ENCODE measurements at regions not wholly inside any gene's neighbourhood (a gene's known extent, or its start where the extent isn't known, plus 50 kb on each side); places are given as distances from the start of the nearest gene placed in this dataset.

DNA sequence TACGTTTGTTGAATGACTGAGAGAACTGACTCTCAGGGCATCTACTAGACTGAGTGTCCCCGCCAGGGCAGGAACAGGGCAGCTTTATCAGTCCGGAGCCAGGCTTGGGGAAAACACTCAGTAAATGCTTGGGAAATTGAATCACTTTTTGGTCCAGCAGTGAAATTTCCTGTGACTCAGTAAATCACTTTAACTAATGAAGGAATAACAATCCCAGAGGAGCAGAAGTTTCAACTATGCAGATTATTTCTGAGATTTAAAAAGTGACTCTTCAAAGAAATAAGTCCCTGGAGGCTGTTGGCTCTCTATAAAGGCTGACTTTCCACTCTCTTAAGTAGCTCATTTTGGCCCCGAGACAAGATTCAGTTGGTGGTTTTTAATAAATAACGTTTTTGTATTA, 101.8 kb downstream of the FOXL1 start:
- H3K27me3 Mint-ChIP-seq (ENCODE audit: low read depth): no peaks in the 10 kb centered on the region
- H3K9me3 Mint-ChIP-seq (ENCODE audit: insufficient read depth): no peaks in the 10 kb centered on the region
- POLR2A ChIA-PET: no interaction called here
- H3K4me3 Mint-ChIP-seq: no peak overlapping the region
- no peak for ATAC-seq
- no peak for DNase-seq
- CTCF ChIA-PET: no interaction called here
- H3K27ac Mint-ChIP-seq: no peak overlapping the region
- H3K4me1 Mint-ChIP-seq (ENCODE audit: low read depth): no peaks in the 10 kb centered on the region
- no peaks in the 10 kb centered on the region for H3K36me3 Mint-ChIP-seq (ENCODE audit: low read depth)

DNA sequence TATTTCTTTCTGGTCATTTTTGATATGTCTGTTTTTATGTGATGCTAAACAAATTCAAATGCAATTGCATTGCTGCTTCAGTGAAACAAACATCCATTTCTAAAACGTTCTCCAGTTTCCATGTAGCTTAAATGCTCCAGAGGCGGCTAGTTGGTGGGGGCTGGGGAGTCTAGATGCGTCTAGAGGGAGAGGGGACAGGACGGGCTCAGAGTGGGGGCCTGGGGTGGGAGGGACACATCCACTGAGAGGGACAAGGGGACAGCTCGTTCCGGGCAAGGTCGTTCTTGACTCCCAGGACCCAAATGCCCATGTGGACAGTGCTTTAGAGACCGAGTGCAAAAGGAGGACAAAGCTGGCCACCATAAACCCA, 102.3 kb downstream of the FOXL1 start:
- Mint-ChIP-seq H3K4me3 (no peak overlapping the region), H3K9me3 (ENCODE audit: insufficient read depth) (no peaks in the 10 kb centered on the region), H3K27ac (no peak overlapping the region), H3K36me3 (ENCODE audit: low read depth) (no peaks in the 10 kb centered on the region), H3K4me1 (ENCODE audit: low read depth) (no peaks in the 10 kb centered on the region), H3K27me3 (ENCODE audit: low read depth) (no peaks in the 10 kb centered on the region)
- ChIA-PET CTCF (no interaction called here), POLR2A (no interaction called here)
- ATAC-seq: no peak
- no peak for DNase-seq

DNA sequence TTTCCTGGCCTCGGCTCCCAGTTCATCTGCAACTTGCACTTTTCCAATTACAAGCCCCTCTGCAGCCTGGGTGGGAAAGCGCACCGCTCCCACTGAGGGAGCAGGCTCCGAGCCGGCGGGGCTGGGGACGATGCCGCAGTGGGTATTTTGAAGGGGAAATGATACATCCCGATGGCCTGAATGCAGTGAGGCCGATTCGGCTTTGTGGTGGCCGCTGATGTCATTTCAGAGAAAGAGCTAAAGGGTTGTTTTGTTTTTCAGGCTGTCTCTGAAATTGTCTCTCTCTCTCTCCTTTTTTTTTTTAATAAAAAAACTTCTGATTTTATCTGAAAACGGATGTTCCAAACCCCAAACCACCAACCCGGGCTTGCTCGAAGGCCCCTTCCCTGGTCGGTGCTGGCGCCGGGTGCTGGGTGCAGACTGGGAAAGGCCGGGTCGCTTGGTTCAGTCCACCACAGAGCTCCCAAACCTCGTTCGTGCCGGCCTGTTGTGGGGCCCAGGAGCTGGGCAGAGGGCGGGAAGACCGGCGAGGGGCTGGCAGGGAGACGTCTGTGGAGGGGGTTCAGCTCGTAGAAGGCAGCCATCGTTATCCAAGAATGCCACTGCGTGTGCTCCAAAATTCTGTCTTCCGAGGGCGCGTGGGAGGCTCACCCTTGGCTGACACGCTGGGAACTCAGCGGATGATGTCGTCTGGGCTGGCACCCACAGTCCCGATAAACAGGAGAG, 102.8 kb downstream of the FOXL1 start:
- no peak overlapping the region for H3K4me3 Mint-ChIP-seq
- ChIA-PET CTCF (no interaction called here), POLR2A (no interaction called here)
- DNase-seq (no peak), ATAC-seq (no peak)
- no peaks in the 10 kb centered on the region for H3K4me1 Mint-ChIP-seq (ENCODE audit: low read depth)
- no peaks in the 10 kb centered on the region for H3K9me3 Mint-ChIP-seq (ENCODE audit: insufficient read depth)
- no peaks in the 10 kb centered on the region for H3K36me3 Mint-ChIP-seq (ENCODE audit: low read depth)
- H3K27ac Mint-ChIP-seq: no peak overlapping the region
- H3K27me3 Mint-ChIP-seq (ENCODE audit: low read depth): no peaks in the 10 kb centered on the region

DNA sequence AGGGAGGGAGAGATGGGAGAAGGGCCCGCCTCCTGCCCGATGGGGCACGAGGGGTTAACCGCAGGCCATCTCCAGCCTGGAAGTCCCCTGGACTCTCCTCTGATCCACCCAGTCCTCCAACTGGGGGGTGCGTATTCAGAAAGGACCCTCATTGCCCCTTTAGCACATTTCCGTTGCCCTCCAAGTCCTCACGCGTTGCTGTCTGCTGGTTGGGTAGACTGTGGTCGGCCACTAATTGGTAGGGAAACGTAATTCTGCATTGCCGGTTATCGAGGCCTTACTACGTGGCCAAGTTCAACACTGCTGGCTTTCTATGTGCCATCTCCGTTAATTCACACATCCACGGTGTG, 103.4 kb downstream of the FOXL1 start:
- H3K4me3 Mint-ChIP-seq: no peak overlapping the region
- ChIA-PET CTCF (no interaction called here), POLR2A (no interaction called here)
- no peaks in the 10 kb centered on the region for H3K36me3 Mint-ChIP-seq (ENCODE audit: low read depth)
- ATAC-seq (no peak), DNase-seq (no peak)
- H3K9me3 Mint-ChIP-seq (ENCODE audit: insufficient read depth): no peaks in the 10 kb centered on the region
- H3K4me1 Mint-ChIP-seq (ENCODE audit: low read depth): no peaks in the 10 kb centered on the region
- no peaks in the 10 kb centered on the region for H3K27me3 Mint-ChIP-seq (ENCODE audit: low read depth)
- H3K27ac Mint-ChIP-seq: no peak overlapping the region

DNA sequence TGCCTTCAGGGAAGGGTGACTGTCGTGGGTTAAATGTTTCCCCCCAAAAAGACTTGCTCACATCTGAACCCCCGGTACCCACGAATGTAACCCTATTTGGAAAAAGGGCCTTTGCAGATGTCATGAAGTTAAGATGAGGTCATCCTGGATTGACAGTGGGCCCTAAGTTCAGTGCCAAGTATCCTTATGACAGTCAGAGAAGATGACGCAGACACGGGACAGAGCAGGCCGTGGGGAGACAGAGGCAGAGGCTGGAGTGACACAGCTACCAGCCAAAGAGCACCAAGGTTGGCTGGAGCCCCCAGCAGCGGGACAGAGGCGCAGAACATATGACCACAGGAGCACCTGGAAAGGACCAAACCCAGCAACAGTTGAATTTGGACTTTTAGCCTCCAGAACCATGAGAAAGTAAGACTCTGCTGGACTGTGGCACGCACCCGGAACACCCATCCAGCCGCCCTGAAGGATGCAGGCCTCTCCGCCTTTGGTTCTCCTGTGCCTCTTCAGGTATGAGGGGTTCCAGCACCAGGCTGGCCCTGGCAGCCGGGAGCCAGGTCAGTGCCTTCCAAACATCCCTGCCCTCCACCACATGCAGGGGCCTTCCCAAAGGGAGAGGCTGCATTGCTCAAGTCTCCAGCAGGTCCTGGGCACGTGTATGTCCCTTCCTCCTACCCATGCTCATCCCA, 104.0 kb downstream of the FOXL1 start:
- Mint-ChIP-seq H3K4me1 (ENCODE audit: low read depth) (no peaks in the 10 kb centered on the region), H3K27ac (no peak overlapping the region), H3K27me3 (ENCODE audit: low read depth) (no peaks in the 10 kb centered on the region), H3K9me3 (ENCODE audit: insufficient read depth) (no peaks in the 10 kb centered on the region), H3K4me3 (no peak overlapping the region), H3K36me3 (ENCODE audit: low read depth) (no peaks in the 10 kb centered on the region)
- no peak for ATAC-seq
- CTCF ChIA-PET: no interaction called here
- DNase-seq: no peak
- POLR2A ChIA-PET: no interaction called here

DNA sequence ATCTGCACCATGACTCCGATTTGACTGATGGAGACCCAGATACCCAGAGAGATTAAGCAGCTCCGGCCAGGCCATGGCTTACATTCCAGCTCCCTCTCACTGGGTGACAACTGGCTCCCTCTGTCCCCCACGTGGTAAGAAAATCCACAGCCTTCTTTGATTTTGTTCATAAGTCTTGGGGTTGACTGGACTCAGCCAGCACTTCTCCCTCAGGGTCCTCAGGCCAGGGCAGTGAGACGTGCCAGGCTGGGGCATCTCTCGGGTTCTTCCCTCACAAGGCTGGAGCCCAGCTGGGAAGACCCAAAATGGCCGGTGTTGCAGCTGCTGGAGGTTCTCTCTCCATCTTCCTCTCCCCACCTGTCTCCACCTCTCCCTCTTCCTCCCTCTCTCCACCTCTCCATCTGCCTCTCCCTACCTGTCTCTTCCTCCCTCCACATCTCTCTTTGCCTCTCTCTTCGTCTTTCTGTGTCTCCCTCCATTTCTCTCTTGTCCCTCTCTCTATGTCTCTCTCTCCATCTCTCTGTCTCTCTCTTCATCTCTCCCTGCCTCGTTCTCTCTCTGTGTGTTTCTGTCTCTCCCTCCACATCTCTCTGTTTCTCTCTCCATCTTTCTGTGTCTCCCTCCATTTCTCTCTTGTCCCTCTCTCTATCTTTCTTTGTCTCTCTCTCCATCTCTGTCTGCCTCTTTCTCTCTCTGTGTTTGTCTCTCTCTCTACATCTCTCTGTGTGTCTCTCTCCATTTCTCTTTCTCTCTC, 105.3 kb downstream of the FOXL1 start:
- ATAC-seq (no peak), DNase-seq (no peak)
- H3K4me3 Mint-ChIP-seq: no peak overlapping the region
- H3K27ac Mint-ChIP-seq: no peak overlapping the region
- H3K36me3 Mint-ChIP-seq (ENCODE audit: low read depth): no peaks in the 10 kb centered on the region
- no peaks in the 10 kb centered on the region for H3K27me3 Mint-ChIP-seq (ENCODE audit: low read depth)
- CTCF ChIA-PET: no interaction called here
- H3K4me1 Mint-ChIP-seq (ENCODE audit: low read depth): no peaks in the 10 kb centered on the region
- H3K9me3 Mint-ChIP-seq (ENCODE audit: insufficient read depth): no peaks in the 10 kb centered on the region
- POLR2A ChIA-PET: no interaction called here

DNA sequence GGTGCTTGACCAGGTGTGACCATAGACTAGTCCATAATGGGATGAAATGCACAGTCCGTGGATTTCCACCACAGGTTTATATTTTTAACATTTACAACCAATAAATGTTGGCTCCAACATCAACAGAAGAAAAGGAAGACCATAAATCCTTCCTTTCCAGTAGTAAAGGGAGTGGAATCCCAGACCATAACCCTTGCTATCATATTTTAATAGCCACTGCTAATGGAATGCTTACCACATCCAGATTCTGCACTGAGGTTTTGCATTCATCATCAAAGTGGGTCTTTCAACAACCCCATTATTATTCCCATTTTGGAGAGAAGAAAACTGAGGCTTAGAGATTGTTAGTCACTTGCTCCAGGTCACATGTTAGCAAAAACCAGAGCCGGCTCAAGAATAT, 106.7 kb downstream of the FOXL1 start:
- H3K27ac Mint-ChIP-seq: no peak overlapping the region
- H3K4me3 Mint-ChIP-seq: no peak overlapping the region
- no peaks in the 10 kb centered on the region for H3K9me3 Mint-ChIP-seq (ENCODE audit: insufficient read depth)
- H3K36me3 Mint-ChIP-seq (ENCODE audit: low read depth): no peaks in the 10 kb centered on the region
- no peaks in the 10 kb centered on the region for H3K4me1 Mint-ChIP-seq (ENCODE audit: low read depth)
- ChIA-PET CTCF (no interaction called here), POLR2A (no interaction called here)
- H3K27me3 Mint-ChIP-seq (ENCODE audit: low read depth): no peaks in the 10 kb centered on the region
- DNase-seq: no peak
- no peak for ATAC-seq

DNA sequence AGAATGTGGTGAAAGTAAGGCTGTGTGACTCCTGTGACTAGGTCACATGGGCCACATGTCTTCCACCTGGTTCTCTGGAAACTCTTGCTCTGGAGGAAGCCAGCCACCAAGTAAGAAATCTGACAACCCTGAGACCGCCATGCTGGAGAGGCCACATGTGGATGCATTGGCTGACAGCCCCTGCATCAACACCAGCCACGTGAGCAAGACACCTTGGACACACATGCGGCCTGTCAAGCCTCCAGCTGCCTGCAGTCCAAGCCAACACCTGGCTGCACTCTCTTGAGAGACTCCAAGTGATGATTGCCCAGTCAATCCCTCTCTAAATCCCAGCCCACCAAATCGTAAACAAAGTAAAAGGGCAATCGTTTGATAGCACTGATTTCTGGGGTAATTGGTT, 112.6 kb downstream of the FOXL1 start:
- CTCF ChIA-PET: no interaction called here
- no peaks in the 10 kb centered on the region for H3K36me3 Mint-ChIP-seq (ENCODE audit: low read depth)
- no peaks in the 10 kb centered on the region for H3K4me1 Mint-ChIP-seq (ENCODE audit: low read depth)
- H3K9me3 Mint-ChIP-seq (ENCODE audit: insufficient read depth): no peaks in the 10 kb centered on the region
- DNase-seq (no peak), ATAC-seq (no peak)
- H3K27ac Mint-ChIP-seq: no peak overlapping the region
- no peak overlapping the region for H3K4me3 Mint-ChIP-seq
- H3K27me3 Mint-ChIP-seq (ENCODE audit: low read depth): peaks cover 2% of the 10 kb centered on the region
- POLR2A ChIA-PET: no interaction called here

DNA sequence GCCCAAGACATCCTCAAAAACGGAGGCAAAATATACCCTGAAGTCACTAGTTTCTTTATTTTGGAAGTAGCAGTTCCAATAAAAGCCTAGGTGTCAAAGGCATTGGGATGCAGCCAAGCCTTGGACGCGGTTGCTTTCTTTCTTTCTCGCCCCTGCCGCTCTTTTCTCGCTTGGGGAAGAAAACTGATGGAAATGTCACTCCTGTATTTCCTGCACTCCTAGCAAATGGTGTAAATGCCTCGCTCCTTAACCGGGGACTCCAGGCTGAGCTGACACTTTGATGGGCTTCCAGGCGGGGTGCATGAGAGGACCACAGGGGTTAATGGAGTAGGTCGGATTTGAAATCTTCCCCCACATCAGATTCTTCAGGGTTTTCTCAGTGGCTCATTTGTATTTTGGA, 114.1 kb downstream of the FOXL1 start:
- H3K27ac Mint-ChIP-seq: no peak overlapping the region

DNA sequence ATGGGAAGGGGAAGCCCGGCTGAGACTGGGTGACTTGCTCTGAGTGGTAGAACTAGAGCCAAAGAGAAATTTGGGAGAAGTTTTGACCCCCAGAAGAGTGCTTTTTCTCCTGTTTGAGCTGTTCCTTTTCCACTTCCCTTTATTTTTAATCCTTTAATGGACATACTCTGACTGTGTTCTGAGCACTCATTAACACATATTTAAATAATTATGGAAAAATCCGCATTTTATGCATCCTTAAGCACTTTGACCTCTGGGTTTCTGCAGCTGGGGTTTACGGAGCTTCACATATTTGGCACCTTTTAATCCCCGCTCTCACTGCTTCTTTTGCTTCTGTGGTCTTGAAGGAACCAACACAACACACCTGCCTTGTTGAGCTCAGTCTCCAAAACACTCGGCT, 114.7 kb downstream of the FOXL1 start:
- ChIA-PET POLR2A (no interaction called here), CTCF (no interaction called here)
- Mint-ChIP-seq H3K27me3 (ENCODE audit: low read depth) (peaks cover 2% of the 10 kb centered on the region), H3K27ac (no peak overlapping the region), H3K9me3 (ENCODE audit: insufficient read depth) (no peaks in the 10 kb centered on the region), H3K4me3 (no peak overlapping the region), H3K4me1 (ENCODE audit: low read depth) (no peaks in the 10 kb centered on the region), H3K36me3 (ENCODE audit: low read depth) (no peaks in the 10 kb centered on the region)
- no peak for ATAC-seq
- no peak for DNase-seq

More for the DNA sequence above, 114.1 kb downstream of the FOXL1 start:
- ATAC-seq (no peak), DNase-seq (no peak)
- CTCF ChIA-PET: no interaction called here
- Mint-ChIP-seq H3K27me3 (ENCODE audit: low read depth) (peaks cover 2% of the 10 kb centered on the region), H3K4me3 (no peak overlapping the region), H3K36me3 (ENCODE audit: low read depth) (no peaks in the 10 kb centered on the region), H3K9me3 (ENCODE audit: insufficient read depth) (no peaks in the 10 kb centered on the region), H3K4me1 (ENCODE audit: low read depth) (no peaks in the 10 kb centered on the region)
- POLR2A ChIA-PET: no interaction called here

DNA sequence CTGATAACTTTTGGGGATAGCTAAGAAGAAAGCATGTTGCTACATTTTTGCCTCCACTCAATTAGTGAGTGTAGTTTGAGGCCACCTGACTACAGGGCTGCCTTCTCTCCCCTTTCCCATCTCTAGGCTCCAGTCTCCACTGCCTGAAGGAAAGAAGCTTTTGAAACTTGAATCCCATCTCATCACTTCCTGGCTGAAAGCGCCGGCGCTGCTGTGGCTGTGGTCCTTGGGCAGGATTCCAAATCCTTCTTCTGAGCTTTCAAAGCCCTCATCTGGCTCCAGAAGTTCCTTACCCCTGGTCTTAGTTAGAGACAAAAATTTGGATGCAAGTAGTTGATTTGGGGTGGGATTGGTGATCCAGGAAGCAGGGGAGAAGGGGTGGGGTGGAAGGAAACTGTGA, 119.4 kb downstream of the FOXL1 start:
- DNase-seq (no peak), ATAC-seq (no peak)
- Mint-ChIP-seq H3K4me3 (no peak overlapping the region), H3K27me3 (ENCODE audit: low read depth) (no peaks in the 10 kb centered on the region), H3K36me3 (ENCODE audit: low read depth) (no peaks in the 10 kb centered on the region), H3K4me1 (ENCODE audit: low read depth) (no peaks in the 10 kb centered on the region), H3K27ac (no peak overlapping the region), H3K9me3 (ENCODE audit: insufficient read depth) (no peaks in the 10 kb centered on the region)
- ChIA-PET CTCF (no interaction called here), POLR2A (no interaction called here)

DNA sequence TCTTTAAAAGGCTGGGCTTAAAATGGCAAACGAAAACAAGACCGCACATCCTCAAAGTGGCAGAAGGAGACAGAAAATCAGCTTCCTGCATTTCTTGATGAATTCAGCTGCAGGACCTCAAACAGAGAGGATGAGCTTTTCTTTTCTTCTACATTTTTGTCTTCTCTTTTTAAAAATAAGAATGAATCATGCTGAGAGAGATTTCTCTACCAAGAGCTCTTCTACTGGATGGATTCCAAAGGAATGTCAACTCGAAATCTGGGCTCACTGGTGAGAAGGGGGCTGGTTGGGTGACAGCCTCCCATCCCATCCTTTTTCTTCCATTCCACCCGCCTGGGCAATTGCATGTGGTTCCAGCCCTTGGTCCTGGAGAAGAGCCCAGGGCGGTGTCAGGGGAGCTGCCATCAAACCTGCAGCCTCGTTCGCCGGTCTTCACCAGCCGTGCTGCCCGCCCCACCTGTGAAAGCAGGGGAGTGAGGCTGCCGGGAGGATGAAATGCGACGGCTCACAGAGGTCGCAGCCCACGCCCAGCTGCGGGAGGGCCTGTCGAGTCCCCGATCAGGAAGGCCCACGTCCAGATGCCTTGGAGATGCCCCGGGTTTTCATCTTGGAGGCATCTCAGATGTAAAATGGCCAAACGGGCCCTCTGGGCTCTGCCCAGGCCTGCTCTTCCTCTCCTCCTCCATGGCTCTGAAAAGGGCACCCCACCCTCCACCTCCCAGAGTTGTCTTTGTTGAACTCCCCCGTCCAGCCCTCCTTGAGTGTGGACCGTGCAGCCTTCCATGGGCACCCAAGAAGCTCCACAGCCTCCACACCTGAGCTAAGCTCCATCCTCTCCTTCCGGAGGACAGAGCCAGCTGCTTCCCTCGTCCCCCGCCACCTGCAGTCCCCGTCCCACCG, 121.9 kb downstream of the FOXL1 start:
- H3K27me3 Mint-ChIP-seq (ENCODE audit: low read depth): no peaks in the 10 kb centered on the region
- no peak overlapping the region for H3K27ac Mint-ChIP-seq
- no peaks in the 10 kb centered on the region for H3K36me3 Mint-ChIP-seq (ENCODE audit: low read depth)
- CTCF ChIA-PET: no interaction called here
- H3K4me3 Mint-ChIP-seq: no peak overlapping the region
- H3K9me3 Mint-ChIP-seq (ENCODE audit: insufficient read depth): no peaks in the 10 kb centered on the region
- ATAC-seq (no peak), DNase-seq (no peak)
- POLR2A ChIA-PET: no interaction called here
- H3K4me1 Mint-ChIP-seq (ENCODE audit: low read depth): no peaks in the 10 kb centered on the region
